Skin of body (tissue), 1 donor: ENCODE measurements at regions not wholly inside any gene's neighbourhood (a gene's known extent, or its start where the extent isn't known, plus 50 kb on each side); places are given as distances from the start of the nearest gene placed in this dataset.

Experiments used
- DNase-seq: peaks from one replicate; lab custom pipeline; 2025; lab: John Stamatoyannopoulos, UW

- DNase-seq, result no peak
Measured at GRCh38 chr14:101241807-101242278, 319.5 kb upstream of the DIO3 start.

GRCh38 chr14:101242442-101243385, 318.6 kb upstream of the DIO3 start:
- no peak for DNase-seq

- DNase-seq, result no peak
Measured at GRCh38 chr14:101243587-101244338, 317.5 kb upstream of the DIO3 start.

- DNase-seq, result no peak
Measured at GRCh38 chr14:101246894-101247841, 314.1 kb upstream of the DIO3 start.

- DNase-seq, result no peak
Measured at GRCh38 chr14:101247842-101248725, 313.2 kb upstream of the DIO3 start.

GRCh38 chr14:101248840-101249675, 312.2 kb upstream of the DIO3 start:
- no peak for DNase-seq

- DNase-seq, result no peak
Measured at GRCh38 chr14:101249676-101250036, 311.6 kb upstream of the DIO3 start.

- DNase-seq, result no peak
Measured at GRCh38 chr14:101250336-101250947, 310.9 kb upstream of the DIO3 start.

- no peak for DNase-seq
Measured at GRCh38 chr14:101250948-101251811, 310.1 kb upstream of the DIO3 start.

GRCh38 chr14:101251812-101252442, 309.4 kb upstream of the DIO3 start:
- no peak for DNase-seq

GRCh38 chr14:101252443-101253214, 308.7 kb upstream of the DIO3 start:
- no peak for DNase-seq

- no peak for DNase-seq
Measured at GRCh38 chr14:101253948-101254347, 307.3 kb upstream of the DIO3 start.

GRCh38 chr14:101254805-101255764, 306.2 kb upstream of the DIO3 start:
- no peak for DNase-seq

GRCh38 chr14:101255765-101256125, 305.6 kb upstream of the DIO3 start:
- no peak for DNase-seq

GRCh38 chr14:101256266-101256665, 305.0 kb upstream of the DIO3 start:
- DNase-seq, result no peak

GRCh38 chr14:101257551-101257950, 303.7 kb upstream of the DIO3 start:
- DNase-seq, result no peak
